Stomach (tissue), 8 donors: ENCODE measurements at regions not wholly inside any gene's neighbourhood (a gene's known extent, or its start where the extent isn't known, plus 50 kb on each side); places are given as distances from the start of the nearest gene placed in this dataset.
A peak's percentile ranks its signal among the peaks of the same experiment; 100 is the strongest.

Source experiments
- DNase-seq, 2 donors: peaks; one replicate each; pipeline versions ENCODE4 v3.0.0 to v3.0.0-alpha.2; 2013 to 2019
- H3K27ac ChIP-seq, 5 donors: fragments of 200-600 bp in 4 of 5; sonication (generic) in 4 of 5; one replicate each; pipeline ENCODE4 v1.5.1; 2013 to 2019; ENCODE audit warnings: mild to moderate bottlenecking in 1 of 5, moderate library complexity in 1 of 5
- H3K27me3 ChIP-seq, 3 donors: fragments of 200-600 bp; sonication (generic); one replicate each; pipeline ENCODE4 v1.5.1; 2017 to 2019; ENCODE audit warnings: mixed run types in 1 of 3
- H3K36me3 ChIP-seq, 4 donors: fragments of 200-600 bp; sonication (generic); 1 replicate in 3 of 4; 2 replicates in 1 of 4; pipeline ENCODE4 v1.5.1; 2016 to 2019
- H3K4me1 ChIP-seq, 4 donors: fragments of 200-600 bp; sonication (generic); one replicate each; pipeline ENCODE4 v1.5.1; 2016 to 2019
- H3K4me3 ChIP-seq, 4 donors: fragments of 200-600 bp; sonication (generic) in 3 of 4; one replicate each; pipeline ENCODE4 v1.5.1; 2016 to 2019; ENCODE audit warnings: mild to moderate bottlenecking in 1 of 4
- H3K9me3 ChIP-seq, 4 donors: fragments of 200-600 bp; sonication (generic); one replicate each; pipeline ENCODE4 v1.5.1; 2016 to 2019
- CTCF ChIP-seq, 7 experiments: fragments of 450-650 bp in 4 of 7; fragments of 200-600 bp in 3 of 7; sonication (generic) in 3 of 7; IDR thresholded peaks; one replicate each; pipeline ENCODE4 v1.5.1; 2016 to 2019; ENCODE audit warnings: antibody characterized with exemption in 7 of 7, control low read depth in 2 of 7, mild to moderate bottlenecking in 1 of 7
- EP300 ChIP-seq: sonication (generic); formaldehyde crosslinking; IDR thresholded peaks from one replicate; pipeline ENCODE4 v1.6.1; 2017; ENCODE audit warnings: antibody characterized with exemption
- POLR2A ChIP-seq, 4 donors: fragments of 450-650 bp; IDR thresholded peaks; one replicate each; pipeline ENCODE4 v1.6.1; 2016; ENCODE audit warnings: antibody characterized with exemption in 4 of 4, control low read depth in 2 of 4, mild to moderate bottlenecking in 1 of 4, moderate library complexity in 1 of 4
- POLR2AphosphoS5 ChIP-seq, 3 donors: sonication (generic); formaldehyde crosslinking; IDR thresholded peaks; one replicate each; pipeline ENCODE4 v1.6.1; 2016; ENCODE audit warnings: antibody characterized with exemption in 3 of 3
- WGBS, 5 donors: extraction: QIAGEN DNeasy Blood & Tissue Kit in 3 of 5; methylation state at CpG; one replicate each; pipeline versions ENCODE4 v1.1.5 to v1.1.7; 2013 to 2018; 5-methylcytosine and 5-hydroxymethylcytosine counted together
- intact Hi-C: fragments of 100-400 bp; cut with DNase I; formaldehyde crosslinking; loops from one replicate; pipeline ENCODE4 v1.15.1; 2023; ENCODE audit warnings: low total_unique reads
- donor health status: healthy with polysubstance abuse.
- donor health status: Bipolar disorder and iron deficiency.
- donor health status: healthy.

- WGBS, 5 donors = 85 to 91% (median 89%) methylated on average over 2 of the region's 2 CpGs
- intact Hi-C loops = no loop called here
Measured at GRCh38 chr1:115453666-115454065, 115.6 kb upstream of the NGF start.

GRCh38 chr1:115452600-115453329 is 114.7 kb upstream of the NGF start:
- no peak overlapping the region for H3K4me3 ChIP-seq
- no peak for DNase-seq
- no peak overlapping the region for H3K27ac ChIP-seq
- no peaks in the 10 kb centered on the region for H3K27me3 ChIP-seq
- intact Hi-C loops = no loop called here
- WGBS, 5 donors = 88 to 95% (median 91%) methylated on average over 6 of the region's 6 CpGs
- no peak for TF ChIP-seq CTCF (IDR thresholded peaks at IDR 0.05)
- no peak for TF ChIP-seq POLR2A (IDR thresholded peaks at IDR 0.05)
- no peak for TF ChIP-seq EP300
- TF ChIP-seq POLR2AphosphoS5 (IDR thresholded peaks at IDR 0.05) = no peak
- H3K9me3 ChIP-seq = no peaks in the 10 kb centered on the region
- peaks cover 0 to 11% (median 0%) of the 10 kb centered on the region in 4 donors for H3K4me1 ChIP-seq
- H3K36me3 ChIP-seq = no peaks in the 10 kb centered on the region

More at GRCh38 chr1:115453666-115454065, 115.6 kb upstream of the NGF start:
- DNase-seq = no peak
- no peak overlapping the region for H3K27ac ChIP-seq
- H3K9me3 ChIP-seq = no peaks in the 10 kb centered on the region
- H3K4me3 ChIP-seq = no peak overlapping the region
- no peaks in the 10 kb centered on the region for H3K36me3 ChIP-seq
- H3K27me3 ChIP-seq = no peaks in the 10 kb centered on the region
- H3K4me1 ChIP-seq = peaks cover 0 to 11% (median 0%) of the 10 kb centered on the region in 4 donors
- TF ChIP-seq POLR2A (IDR thresholded peaks at IDR 0.05) = no peak
- no peak for TF ChIP-seq POLR2AphosphoS5 (IDR thresholded peaks at IDR 0.05)
- no peak for TF ChIP-seq EP300
- TF ChIP-seq CTCF (IDR thresholded peaks at IDR 0.05) = no peak

- H3K27me3 ChIP-seq = no peaks in the 10 kb centered on the region
- H3K4me3 ChIP-seq = no peak overlapping the region
- TF ChIP-seq EP300 (no peak), POLR2A (IDR thresholded peaks at IDR 0.05) (no peak), POLR2AphosphoS5 (IDR thresholded peaks at IDR 0.05) (no peak), CTCF (IDR thresholded peaks at IDR 0.05) (no peak)
- no peak overlapping the region for H3K27ac ChIP-seq
- peak in 1 of 2 donors; percentile 32 for DNase-seq
- H3K36me3 ChIP-seq = no peaks in the 10 kb centered on the region
- H3K9me3 ChIP-seq = no peaks in the 10 kb centered on the region
- WGBS, 5 donors = 57 to 69% (median 66%) methylated on average over 6 of the region's 6 CpGs
- H3K4me1 ChIP-seq = peaks cover 0 to 4% (median 0%) of the 10 kb centered on the region in 4 donors
- intact Hi-C loops = no loop called here
Measured at GRCh38 chr1:115450501-115451040, 112.5 kb upstream of the NGF start.

GRCh38 chr1:115448282-115449044 is 110.4 kb upstream of the NGF start:
- H3K36me3 ChIP-seq = no peaks in the 10 kb centered on the region
- intact Hi-C loops = no loop called here
- H3K27ac ChIP-seq = no peak overlapping the region
- 86 to 87% (median 87%) methylated on average over 5 of the region's 5 CpGs for WGBS, 5 donors
- H3K27me3 ChIP-seq = no peaks in the 10 kb centered on the region
- no peak for DNase-seq
- H3K9me3 ChIP-seq = no peaks in the 10 kb centered on the region
- TF ChIP-seq EP300 (no peak), CTCF (IDR thresholded peaks at IDR 0.05) (no peak), POLR2A (IDR thresholded peaks at IDR 0.05) (no peak), POLR2AphosphoS5 (IDR thresholded peaks at IDR 0.05) (no peak)
- H3K4me1 ChIP-seq = no peaks in the 10 kb centered on the region
- H3K4me3 ChIP-seq = no peak overlapping the region
